SK-N-MC (cell line): ENCODE measurements at regions not wholly inside any gene's neighbourhood (a gene's known extent, or its start where the extent isn't known, plus 50 kb on each side); places are given as distances from the start of the nearest gene placed in this dataset.
"Not testable (repeated sequence)": the region's sequence is repeated elsewhere in the genome, so short reads cannot be mapped to it uniquely, and the experiment has no call there.

ENCODE experiments used
- EZH2 ChIP-seq: fragments of 200-600 bp; sonication (generic); IDR thresholded peaks from one replicate; pipeline ENCODE4 v1.6.1; 2017; ENCODE audit warnings: antibody characterized with exemption
- FOXP2 ChIP-seq: optimal IDR thresholded peaks from 2 replicates; pipeline ENCODE3; 2011; ENCODE audit warnings: mild to moderate bottlenecking, moderate library complexity; ENCODE audit not compliant: insufficient read depth; ENCODE audit errors: extremely low read length, control extremely low read depth
- POLR2AphosphoS5 ChIP-seq: IDR thresholded peaks from 2 replicates; pipeline ENCODE4 v1.6.1; 2012; ENCODE audit warnings: mild to moderate bottlenecking, low read depth, low read length, borderline replicate concordance

GRCh38 chr1:112832259-112832658, 117.1 kb upstream of the PPM1J start:
- TF ChIP-seq POLR2AphosphoS5, EZH2, FOXP2: not testable (repeated sequence)
